ENCODE measurements at regions not wholly inside any gene's neighbourhood (a gene's known extent, or its start where the extent isn't known, plus 50 kb on each side); places are given as distances from the start of the nearest gene placed in this dataset.

- DNase-seq (no peak), ATAC-seq (no peak)
- H3K4me1 Mint-ChIP-seq = peaks cover 8 to 20% (median 16%) of the 10 kb centered on the region in 4 donors
- peaks cover 0 to 14% (median 2%) of the 10 kb centered on the region in 9 donors for H3K9me3 Mint-ChIP-seq
- H3K27me3 Mint-ChIP-seq = no peaks in the 10 kb centered on the region
- POLR2A ChIA-PET = no interaction called here
- no peak overlapping the region for H3K27ac Mint-ChIP-seq
- no peaks in the 10 kb centered on the region for H3K36me3 Mint-ChIP-seq
- no peak overlapping the region for H3K4me3 Mint-ChIP-seq
These were observed 955.9 kb downstream of the SLITRK5 start for GRCh38 chr13:88627071-88627470.

DNA sequence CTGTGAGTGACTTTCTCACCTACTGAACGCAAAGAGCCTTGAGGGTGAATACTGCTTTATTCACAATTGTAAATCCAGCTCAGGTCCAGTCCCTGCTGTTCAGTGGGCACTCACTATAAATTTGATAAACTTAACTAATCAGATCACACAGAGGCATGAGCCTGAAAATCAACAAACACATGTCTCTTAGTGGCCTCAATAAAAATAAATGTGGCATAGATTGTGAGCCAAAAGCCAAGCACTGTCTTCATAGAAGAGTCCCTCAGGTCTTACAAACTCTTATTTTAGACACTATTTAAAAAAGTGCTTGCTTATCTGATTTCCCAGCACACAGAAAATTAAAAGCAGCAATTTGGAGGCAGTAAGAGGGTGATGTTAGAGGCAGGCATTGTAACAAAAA is 957.7 kb downstream of the SLITRK5 start:
- Mint-ChIP-seq H3K4me3 (no peak overlapping the region), H3K4me1 (peaks cover 0 to 6% (median 4%) of the 10 kb centered on the region in 4 donors), H3K27me3 (no peaks in the 10 kb centered on the region), H3K36me3 (no peaks in the 10 kb centered on the region), H3K27ac (no peak overlapping the region), H3K9me3 (peaks cover 0 to 16% (median 12%) of the 10 kb centered on the region in 9 donors)
- DNase-seq (no peak), ATAC-seq (no peak)
- POLR2A ChIA-PET = no interaction called here

GRCh38 chr13:88637935-88638334 is 966.8 kb downstream of the SLITRK5 start:
- H3K36me3 Mint-ChIP-seq = no peaks in the 10 kb centered on the region
- peaks cover 0 to 12% (median 4%) of the 10 kb centered on the region in 9 donors for H3K9me3 Mint-ChIP-seq
- ATAC-seq = no peak
- H3K4me3 Mint-ChIP-seq = no peak overlapping the region
- no peaks in the 10 kb centered on the region for H3K27me3 Mint-ChIP-seq
- POLR2A ChIA-PET = no interaction called here
- no peaks in the 10 kb centered on the region for H3K4me1 Mint-ChIP-seq
- H3K27ac Mint-ChIP-seq = no peak overlapping the region
- DNase-seq = no peak

- Mint-ChIP-seq H3K4me1 (no peaks in the 10 kb centered on the region), H3K27me3 (no peaks in the 10 kb centered on the region), H3K27ac (no peak overlapping the region), H3K9me3 (peaks cover 0 to 20% (median 5%) of the 10 kb centered on the region in 9 donors), H3K4me3 (no peak overlapping the region), H3K36me3 (peaks cover 0 to 4% (median 4%) of the 10 kb centered on the region in 3 donors)
- ATAC-seq (no peak), DNase-seq (no peak)
- POLR2A ChIA-PET = no interaction called here
These were observed 972.1 kb downstream of the SLITRK5 start for GRCh38 chr13:88643233-88643632.

DNA sequence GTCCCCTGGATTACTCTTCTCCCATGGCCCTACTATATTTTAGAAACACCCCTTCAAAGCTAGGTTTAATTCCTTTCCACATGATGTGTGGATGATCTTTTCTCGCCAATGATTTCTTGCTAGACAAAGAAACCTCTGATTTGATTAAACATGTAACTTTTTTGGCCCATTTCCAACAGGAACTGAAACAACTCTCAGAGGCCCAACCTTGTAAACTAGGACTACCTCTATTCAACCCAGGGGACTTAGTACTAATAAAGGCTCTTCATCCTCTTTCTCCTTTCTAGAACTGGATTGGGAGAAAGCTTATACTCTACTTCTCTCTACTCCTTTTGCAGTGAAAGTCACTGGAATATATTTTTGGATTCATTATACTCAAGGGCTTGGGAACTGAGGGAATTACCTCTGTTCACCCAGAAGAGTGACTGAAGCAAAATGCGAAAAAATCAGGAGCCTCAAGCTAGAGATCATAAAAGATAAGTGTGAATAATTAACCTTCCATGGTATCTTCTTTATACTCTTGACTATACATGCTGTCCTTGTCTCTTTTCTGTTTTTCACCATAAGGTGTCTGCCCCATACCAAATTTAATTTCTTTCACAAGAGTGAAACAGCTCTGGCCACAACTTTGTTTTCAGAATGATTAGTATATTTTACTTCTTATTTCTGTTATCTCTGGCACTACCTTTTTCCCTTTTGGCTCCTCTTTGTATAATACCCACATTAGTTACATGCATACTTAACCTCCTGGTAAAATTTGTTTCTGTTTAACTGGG is 977.6 kb downstream of the SLITRK5 start:
- no peak for ATAC-seq
- no peak overlapping the region for H3K4me3 Mint-ChIP-seq
- H3K36me3 Mint-ChIP-seq = peaks cover 0 to 4% (median 0%) of the 10 kb centered on the region in 3 donors
- no peaks in the 10 kb centered on the region for H3K27me3 Mint-ChIP-seq
- H3K27ac Mint-ChIP-seq = peak overlapping the region in 2 of 10 donors; percentile 21 to 43
- peaks cover 0 to 8% (median 5%) of the 10 kb centered on the region in 4 donors for H3K4me1 Mint-ChIP-seq
- H3K9me3 Mint-ChIP-seq = peaks cover under 1 to 26% (median 12%) of the 10 kb centered on the region in 9 donors
- no peak for DNase-seq
- POLR2A ChIA-PET = no interaction called here

DNA sequence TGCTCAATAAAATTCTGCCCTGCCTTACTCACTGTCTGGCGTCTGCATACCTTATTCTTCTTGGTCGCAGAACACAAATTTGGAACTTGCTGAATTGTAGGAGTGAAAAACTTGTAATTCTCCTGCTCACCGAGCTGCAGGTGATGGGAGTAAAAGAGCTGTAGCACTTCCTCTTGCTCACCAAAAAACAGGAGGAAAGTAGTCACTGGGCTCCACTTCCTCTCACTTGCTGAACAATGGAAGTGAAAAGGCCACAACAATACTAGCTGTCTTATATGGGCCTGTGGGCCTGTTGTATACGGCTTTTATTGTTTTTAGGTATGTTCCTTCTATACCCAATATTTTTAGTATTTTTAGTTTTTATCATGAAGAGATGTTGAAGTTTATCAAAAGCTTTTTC is 978.7 kb downstream of the SLITRK5 start:
- no peaks in the 10 kb centered on the region for H3K27me3 Mint-ChIP-seq
- ATAC-seq (no peak), DNase-seq (no peak)
- peak overlapping the region in 1 of 10 donors; percentile 33 for H3K27ac Mint-ChIP-seq
- H3K36me3 Mint-ChIP-seq = peaks cover 0 to 4% (median 0%) of the 10 kb centered on the region in 3 donors
- POLR2A ChIA-PET = no interaction called here
- H3K4me1 Mint-ChIP-seq = peaks cover 0 to 8% (median 5%) of the 10 kb centered on the region in 4 donors
- H3K9me3 Mint-ChIP-seq = peaks cover 2 to 28% (median 8%) of the 10 kb centered on the region in 9 donors
- peak overlapping the region in 2 of 10 donors; percentile 6 to 26 for H3K4me3 Mint-ChIP-seq

- H3K27me3 Mint-ChIP-seq = no peaks in the 10 kb centered on the region
- no peak overlapping the region for H3K27ac Mint-ChIP-seq
- ATAC-seq = no peak
- peaks cover 2 to 26% (median 8%) of the 10 kb centered on the region in 9 donors for H3K9me3 Mint-ChIP-seq
- POLR2A ChIA-PET = no interaction called here
- peak overlapping the region in 1 of 10 donors; percentile 27 for H3K4me3 Mint-ChIP-seq
- peaks cover 0 to 2% (median 0%) of the 10 kb centered on the region in 3 donors for H3K36me3 Mint-ChIP-seq
- DNase-seq = no peak
- H3K4me1 Mint-ChIP-seq = peaks cover 0 to 8% (median 5%) of the 10 kb centered on the region in 4 donors
These were observed 980.4 kb downstream of the SLITRK5 start for GRCh38 chr13:88651531-88651930.

DNA sequence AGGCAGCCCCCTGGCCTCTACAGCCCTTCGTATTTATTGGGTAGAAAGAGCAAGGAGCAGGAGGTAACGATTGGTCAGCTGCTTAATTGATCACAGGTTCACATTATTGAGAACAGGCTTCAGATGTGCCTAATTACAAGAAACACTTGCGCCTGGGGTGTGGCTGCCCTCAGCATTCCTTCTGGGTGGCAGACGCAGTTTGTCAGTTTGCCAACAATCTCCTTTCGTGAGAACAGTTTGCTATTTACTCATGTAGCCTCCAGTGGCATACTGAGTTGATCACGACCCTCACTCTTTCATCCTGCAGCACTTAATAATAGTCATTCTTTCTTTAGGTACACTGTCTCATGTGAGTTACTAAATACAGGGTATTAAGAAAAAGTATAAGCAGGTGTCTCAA is 985.6 kb downstream of the SLITRK5 start:
- ATAC-seq = no peak
- Mint-ChIP-seq H3K36me3 (peaks cover 0 to 3% (median 2%) of the 10 kb centered on the region in 3 donors), H3K27me3 (no peaks in the 10 kb centered on the region), H3K4me3 (no peak overlapping the region), H3K4me1 (peaks cover 0 to 1% (median 0%) of the 10 kb centered on the region in 4 donors), H3K9me3 (peaks cover 0 to 14% (median 3%) of the 10 kb centered on the region in 9 donors), H3K27ac (no peak overlapping the region)
- no peak for DNase-seq
- POLR2A ChIA-PET = no interaction called here

DNA sequence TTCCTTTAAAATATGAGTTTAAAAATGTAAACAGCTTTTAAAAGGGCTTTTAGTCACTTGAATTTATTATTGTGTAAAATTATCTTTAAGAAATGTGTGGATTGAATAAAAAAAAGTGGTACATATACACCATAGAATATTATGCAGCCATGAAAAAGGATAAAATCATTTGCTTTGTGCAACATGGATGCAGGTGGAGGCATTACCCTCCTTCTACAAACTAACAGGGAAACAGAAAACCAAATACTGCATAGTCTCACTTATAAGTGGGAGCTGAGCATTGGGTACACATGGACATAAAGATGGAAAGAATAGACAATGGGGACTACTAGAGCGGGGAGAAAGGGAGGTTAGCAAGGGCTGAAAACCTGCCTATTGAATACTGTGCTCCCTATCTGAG is 999.3 kb downstream of the SLITRK5 start:
- H3K36me3 Mint-ChIP-seq = no peaks in the 10 kb centered on the region
- no peak overlapping the region for H3K27ac Mint-ChIP-seq
- no peak overlapping the region for H3K4me3 Mint-ChIP-seq
- ATAC-seq = no peak
- no peaks in the 10 kb centered on the region for H3K4me1 Mint-ChIP-seq
- DNase-seq = no peak
- H3K9me3 Mint-ChIP-seq = peaks cover 0 to 11% (median 0%) of the 10 kb centered on the region in 9 donors
- POLR2A ChIA-PET = no interaction called here
- H3K27me3 Mint-ChIP-seq = no peaks in the 10 kb centered on the region

- peaks cover 0 to 9% (median 0%) of the 10 kb centered on the region in 9 donors for H3K9me3 Mint-ChIP-seq
- H3K27ac Mint-ChIP-seq = no peak overlapping the region
- DNase-seq = no peak
- ATAC-seq = no peak
- H3K4me3 Mint-ChIP-seq = no peak overlapping the region
- no peaks in the 10 kb centered on the region for H3K27me3 Mint-ChIP-seq
- H3K4me1 Mint-ChIP-seq = no peaks in the 10 kb centered on the region
- POLR2A ChIA-PET = no interaction called here
- H3K36me3 Mint-ChIP-seq = no peaks in the 10 kb centered on the region
These were observed 1003.7 kb downstream of the SLITRK5 start for GRCh38 chr13:88674841-88675240.

GRCh38 chr13:88675347-88675996 is 1004.3 kb downstream of the SLITRK5 start:
- Mint-ChIP-seq H3K4me3 (no peak overlapping the region), H3K27me3 (no peaks in the 10 kb centered on the region), H3K9me3 (peaks cover 0 to 8% (median 0%) of the 10 kb centered on the region in 9 donors), H3K36me3 (no peaks in the 10 kb centered on the region), H3K4me1 (no peaks in the 10 kb centered on the region), H3K27ac (no peak overlapping the region)
- POLR2A ChIA-PET = no interaction called here
- DNase-seq (no peak), ATAC-seq (no peak)

DNA sequence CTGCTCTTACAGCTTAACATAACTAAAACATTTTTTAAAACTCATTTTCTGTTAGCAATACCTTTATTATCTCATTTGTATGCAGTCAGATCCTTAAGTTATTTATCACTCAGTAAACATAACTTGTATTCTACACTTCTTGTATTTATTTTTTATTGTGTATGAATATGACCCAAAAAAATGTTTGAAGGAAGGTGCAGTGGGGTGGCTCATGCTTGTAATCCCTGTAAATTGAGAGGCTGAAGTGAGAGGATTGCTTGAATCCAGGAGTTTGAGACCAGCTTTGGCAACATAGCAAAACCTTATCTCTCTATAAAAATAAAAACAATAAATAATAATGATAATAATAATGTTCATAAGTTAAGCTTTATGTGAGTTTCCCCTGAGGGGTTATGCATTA is 1004.8 kb downstream of the SLITRK5 start:
- Mint-ChIP-seq H3K36me3 (no peaks in the 10 kb centered on the region), H3K27me3 (no peaks in the 10 kb centered on the region), H3K9me3 (peaks cover 0 to 8% (median 0%) of the 10 kb centered on the region in 9 donors), H3K4me3 (no peak overlapping the region), H3K27ac (no peak overlapping the region), H3K4me1 (no peaks in the 10 kb centered on the region)
- DNase-seq (no peak), ATAC-seq (no peak)
- POLR2A ChIA-PET = no interaction called here

DNA sequence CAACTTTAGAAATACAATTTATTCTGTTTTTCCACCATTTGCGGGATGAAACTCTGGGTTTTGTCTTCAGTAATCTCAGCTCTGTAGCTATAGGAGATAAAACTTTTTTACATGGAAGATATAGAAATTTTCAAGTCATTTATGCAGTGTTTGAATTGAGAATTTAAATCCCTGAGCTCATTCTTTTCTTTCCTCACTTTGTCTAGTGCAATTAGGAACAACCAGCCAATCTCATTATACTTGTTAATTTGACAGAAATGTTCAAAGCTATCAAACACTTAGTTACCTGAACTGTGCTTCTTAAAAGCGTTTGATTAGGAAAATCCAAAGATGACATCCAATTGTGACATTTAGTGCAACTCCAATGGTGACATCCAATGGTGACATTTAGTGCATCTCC is 1014.3 kb downstream of the SLITRK5 start:
- Mint-ChIP-seq H3K27me3 (no peaks in the 10 kb centered on the region), H3K4me1 (peaks cover 0 to 1% (median 0%) of the 10 kb centered on the region in 4 donors), H3K4me3 (no peak overlapping the region), H3K27ac (no peak overlapping the region), H3K36me3 (no peaks in the 10 kb centered on the region), H3K9me3 (peaks cover 0 to 6% (median 0%) of the 10 kb centered on the region in 9 donors)
- no peak for DNase-seq
- POLR2A ChIA-PET = no interaction called here
- ATAC-seq = no peak

All from naive thymus-derived CD8-positive, alpha-beta T cell (primary cell).